ENCODE measurements at regions not wholly inside any gene's neighbourhood (a gene's known extent, or its start where the extent isn't known, plus 50 kb on each side); places are given as distances from the start of the nearest gene placed in this dataset.

GRCh38 chr10:128734161-128734560 lies 607.9 kb upstream of the MKI67 start:
- Histone ChIP-seq H3K4me3 (ENCODE audit: low read length) (no peak overlapping the region), H3K4me1 (ENCODE audit: insufficient read depth, low read length) (no peaks in the 10 kb centered on the region), H3K36me3 (ENCODE audit: insufficient read depth, low read length) (no peaks in the 10 kb centered on the region), H3K27me3 (ENCODE audit: insufficient read depth, low read length) (no peaks in the 10 kb centered on the region), H3K9ac (ENCODE audit: low read depth, low read length) (no peak overlapping the region), H3K27ac (ENCODE audit: low read depth, low read length) (no peak overlapping the region), H3K9me3 (ENCODE audit: insufficient read depth, low read depth, low read length) (no peaks in the 10 kb centered on the region)
- 95% methylated on average over 5 of the region's 5 CpGs for WGBS

GRCh38 chr10:128734734-128735133 lies 608.5 kb upstream of the MKI67 start:
- Histone ChIP-seq H3K27me3 (ENCODE audit: insufficient read depth, low read length) (no peaks in the 10 kb centered on the region), H3K9me3 (ENCODE audit: insufficient read depth, low read depth, low read length) (no peaks in the 10 kb centered on the region), H3K4me3 (ENCODE audit: low read length) (no peak overlapping the region), H3K27ac (ENCODE audit: low read depth, low read length) (no peak overlapping the region), H3K9ac (ENCODE audit: low read depth, low read length) (no peak overlapping the region), H3K36me3 (ENCODE audit: insufficient read depth, low read length) (no peaks in the 10 kb centered on the region), H3K4me1 (ENCODE audit: insufficient read depth, low read length) (no peaks in the 10 kb centered on the region)
- WGBS = 95% methylated on average over 8 of the region's 9 CpGs

- Histone ChIP-seq H3K4me1 (ENCODE audit: insufficient read depth, low read length) (0 out of 2 replicates have a peak, but pooled peaks cover under 1% of the 10 kb centered on the region), H3K36me3 (ENCODE audit: insufficient read depth, low read length) (no peaks in the 10 kb centered on the region), H3K4me3 (ENCODE audit: low read length) (no peak overlapping the region), H3K9ac (ENCODE audit: low read depth, low read length) (no peak overlapping the region), H3K27ac (ENCODE audit: low read depth, low read length) (no peak overlapping the region), H3K9me3 (ENCODE audit: insufficient read depth, low read depth, low read length) (no peaks in the 10 kb centered on the region), H3K27me3 (ENCODE audit: insufficient read depth, low read length) (no peaks in the 10 kb centered on the region)
- 88% methylated on average over 8 of the region's 8 CpGs for WGBS
These were observed 609.8 kb upstream of the MKI67 start for GRCh38 chr10:128735996-128736395.

GRCh38 chr10:128738386-128738915 lies 612.2 kb upstream of the MKI67 start:
- Histone ChIP-seq H3K4me3 (ENCODE audit: low read length) (no peak overlapping the region), H3K9ac (ENCODE audit: low read depth, low read length) (no peak overlapping the region), H3K4me1 (ENCODE audit: insufficient read depth, low read length) (peaks cover 8% of the 10 kb centered on the region; the same call in 1 of the 2 replicates), H3K36me3 (ENCODE audit: insufficient read depth, low read length) (no peaks in the 10 kb centered on the region), H3K27ac (ENCODE audit: low read depth, low read length) (no peak overlapping the region), H3K27me3 (ENCODE audit: insufficient read depth, low read length) (no peaks in the 10 kb centered on the region), H3K9me3 (ENCODE audit: insufficient read depth, low read depth, low read length) (no peaks in the 10 kb centered on the region)
- WGBS = 96% methylated on average over 11 of the region's 11 CpGs

- Histone ChIP-seq H3K27ac (ENCODE audit: low read depth, low read length) (no peak overlapping the region), H3K27me3 (ENCODE audit: insufficient read depth, low read length) (no peaks in the 10 kb centered on the region), H3K36me3 (ENCODE audit: insufficient read depth, low read length) (no peaks in the 10 kb centered on the region), H3K4me1 (ENCODE audit: insufficient read depth, low read length) (peaks cover 16% of the 10 kb centered on the region; the same call in 1 of the 2 replicates), H3K9ac (ENCODE audit: low read depth, low read length) (no peak overlapping the region), H3K9me3 (ENCODE audit: insufficient read depth, low read depth, low read length) (no peaks in the 10 kb centered on the region), H3K4me3 (ENCODE audit: low read length) (no peak overlapping the region)
- WGBS = 81% methylated on average over 9 of the region's 9 CpGs
These were observed 613.7 kb upstream of the MKI67 start for GRCh38 chr10:128739930-128740329.

GRCh38 chr10:128741180-128741579 lies 615.0 kb upstream of the MKI67 start:
- WGBS = 89% methylated on average over 4 of the region's 4 CpGs
- H3K27me3 ChIP-seq (ENCODE audit: insufficient read depth, low read length) = no peaks in the 10 kb centered on the region
- H3K9ac ChIP-seq (ENCODE audit: low read depth, low read length) = no peak overlapping the region
- no peaks in the 10 kb centered on the region for H3K9me3 ChIP-seq (ENCODE audit: insufficient read depth, low read depth, low read length)
- no peak overlapping the region for H3K27ac ChIP-seq (ENCODE audit: low read depth, low read length)
- H3K36me3 ChIP-seq (ENCODE audit: insufficient read depth, low read length) = no peaks in the 10 kb centered on the region
- H3K4me3 ChIP-seq (ENCODE audit: low read length) = no peak overlapping the region
- peaks cover 16% of the 10 kb centered on the region; the same call in 1 of the 2 replicates for H3K4me1 ChIP-seq (ENCODE audit: insufficient read depth, low read length)

- Histone ChIP-seq H3K4me3 (ENCODE audit: low read length) (no peak overlapping the region), H3K27ac (ENCODE audit: low read depth, low read length) (no peak overlapping the region), H3K4me1 (ENCODE audit: insufficient read depth, low read length) (peaks cover 16% of the 10 kb centered on the region; the same call in 1 of the 2 replicates), H3K27me3 (ENCODE audit: insufficient read depth, low read length) (no peaks in the 10 kb centered on the region), H3K9me3 (ENCODE audit: insufficient read depth, low read depth, low read length) (no peaks in the 10 kb centered on the region), H3K9ac (ENCODE audit: low read depth, low read length) (no peak overlapping the region), H3K36me3 (ENCODE audit: insufficient read depth, low read length) (no peaks in the 10 kb centered on the region)
- 86% methylated on average over 5 of the region's 5 CpGs for WGBS
These were observed 615.5 kb upstream of the MKI67 start for GRCh38 chr10:128741680-128742079.

GRCh38 chr10:128744092-128744491 lies 617.9 kb upstream of the MKI67 start:
- H3K9ac ChIP-seq (ENCODE audit: low read depth, low read length) = no peak overlapping the region
- no peaks in the 10 kb centered on the region for H3K36me3 ChIP-seq (ENCODE audit: insufficient read depth, low read length)
- no peaks in the 10 kb centered on the region for H3K9me3 ChIP-seq (ENCODE audit: insufficient read depth, low read depth, low read length)
- H3K27ac ChIP-seq (ENCODE audit: low read depth, low read length) = no peak overlapping the region
- peaks cover 16% of the 10 kb centered on the region; the same call in 1 of the 2 replicates for H3K4me1 ChIP-seq (ENCODE audit: insufficient read depth, low read length)
- 79% methylated on average over 1 of the region's 1 CpG for WGBS
- H3K27me3 ChIP-seq (ENCODE audit: insufficient read depth, low read length) = no peaks in the 10 kb centered on the region
- no peak overlapping the region for H3K4me3 ChIP-seq (ENCODE audit: low read length)

- H3K27ac ChIP-seq (ENCODE audit: low read depth, low read length) = no peak overlapping the region
- no peaks in the 10 kb centered on the region for H3K9me3 ChIP-seq (ENCODE audit: insufficient read depth, low read depth, low read length)
- H3K27me3 ChIP-seq (ENCODE audit: insufficient read depth, low read length) = no peaks in the 10 kb centered on the region
- no peak overlapping the region for H3K9ac ChIP-seq (ENCODE audit: low read depth, low read length)
- H3K4me1 ChIP-seq (ENCODE audit: insufficient read depth, low read length) = peaks cover 16% of the 10 kb centered on the region; the same call in 1 of the 2 replicates
- WGBS = 100% methylated on average over 1 of the region's 1 CpG
- no peaks in the 10 kb centered on the region for H3K36me3 ChIP-seq (ENCODE audit: insufficient read depth, low read length)
- H3K4me3 ChIP-seq (ENCODE audit: low read length) = no peak overlapping the region
These were observed 618.6 kb upstream of the MKI67 start for GRCh38 chr10:128744811-128745305.

GRCh38 chr10:128747582-128748346 lies 621.5 kb upstream of the MKI67 start:
- H3K27me3 ChIP-seq (ENCODE audit: insufficient read depth, low read length) = no peaks in the 10 kb centered on the region
- H3K4me1 ChIP-seq (ENCODE audit: insufficient read depth, low read length) = peaks cover 8% of the 10 kb centered on the region; the same call in 1 of the 2 replicates
- 96% methylated on average over 21 of the region's 22 CpGs for WGBS
- no peaks in the 10 kb centered on the region for H3K36me3 ChIP-seq (ENCODE audit: insufficient read depth, low read length)
- H3K4me3 ChIP-seq (ENCODE audit: low read length) = no peak overlapping the region
- 0 out of 2 replicates have a peak, but pooled peaks cover 7% of the 10 kb centered on the region for H3K9me3 ChIP-seq (ENCODE audit: insufficient read depth, low read depth, low read length)
- no peak overlapping the region for H3K9ac ChIP-seq (ENCODE audit: low read depth, low read length)
- H3K27ac ChIP-seq (ENCODE audit: low read depth, low read length) = no peak overlapping the region

GRCh38 chr10:128751284-128751683 lies 625.1 kb upstream of the MKI67 start:
- WGBS = 90% methylated on average over 7 of the region's 7 CpGs
- H3K4me3 ChIP-seq (ENCODE audit: low read length) = no peak overlapping the region
- H3K9me3 ChIP-seq (ENCODE audit: insufficient read depth, low read depth, low read length) = 0 out of 2 replicates have a peak, but pooled peaks cover 7% of the 10 kb centered on the region
- H3K27me3 ChIP-seq (ENCODE audit: insufficient read depth, low read length) = no peaks in the 10 kb centered on the region
- no peak overlapping the region for H3K27ac ChIP-seq (ENCODE audit: low read depth, low read length)
- H3K9ac ChIP-seq (ENCODE audit: low read depth, low read length) = no peak overlapping the region
- no peaks in the 10 kb centered on the region for H3K36me3 ChIP-seq (ENCODE audit: insufficient read depth, low read length)
- H3K4me1 ChIP-seq (ENCODE audit: insufficient read depth, low read length) = no peaks in the 10 kb centered on the region
